ENCODE measurements at regions not wholly inside any gene's neighbourhood (a gene's known extent, or its start where the extent isn't known, plus 50 kb on each side); places are given as distances from the start of the nearest gene placed in this dataset.

- H3K36me3 ChIP-seq (replicated peaks in 1 of 2; ENCODE audit: insufficient read depth in 1 of 2, low read depth in 2 of 2) = no peaks in the 10 kb centered on the region
- H3K9me3 ChIP-seq = no peaks in the 10 kb centered on the region
- H3K4me3 ChIP-seq = no peak overlapping the region
- no peaks in the 10 kb centered on the region for H3K4me1 ChIP-seq
- no peak overlapping the region for H3K27ac ChIP-seq
- WGBS, 2 donors = 30 to 48% methylated on average over 2 of the region's 2 CpGs
- ATAC-seq (no peak), DNase-seq (no peak)
- TF ChIP-seq CTCF (IDR thresholded peaks at IDR 0.05) = no peak
- TF ChIP-seq POLR2A (IDR thresholded peaks at IDR 0.05) = no peak
- H3K27me3 ChIP-seq = no peaks in the 10 kb centered on the region
- intact Hi-C loops (cut with DNase I) = no loop called here
These were observed 847.7 kb upstream of the MAP3K7 start for GRCh38 chr6:91434576-91434975.

GRCh38 chr6:91433660-91434534 is 847.0 kb upstream of the MAP3K7 start:
- intact Hi-C loops (cut with DNase I) = no loop called here
- H3K27me3 ChIP-seq = no peaks in the 10 kb centered on the region
- H3K27ac ChIP-seq = no peak overlapping the region
- DNase-seq (no peak), ATAC-seq (no peak)
- H3K9me3 ChIP-seq = no peaks in the 10 kb centered on the region
- TF ChIP-seq CTCF (IDR thresholded peaks at IDR 0.05) (no peak), POLR2A (IDR thresholded peaks at IDR 0.05) (no peak)
- WGBS, 2 donors = 40 to 56% methylated on average over 4 of the region's 4 CpGs
- H3K36me3 ChIP-seq (replicated peaks in 1 of 2; ENCODE audit: insufficient read depth in 1 of 2, low read depth in 2 of 2) = no peaks in the 10 kb centered on the region
- no peaks in the 10 kb centered on the region for H3K4me1 ChIP-seq
- H3K4me3 ChIP-seq = no peak overlapping the region

- DNase-seq (no peak), ATAC-seq (no peak)
- intact Hi-C loops (cut with DNase I) = no loop called here
- Histone ChIP-seq H3K4me3 (no peak overlapping the region), H3K4me1 (no peaks in the 10 kb centered on the region), H3K27ac (no peak overlapping the region), H3K9me3 (no peaks in the 10 kb centered on the region), H3K27me3 (no peaks in the 10 kb centered on the region), H3K36me3 (replicated peaks in 1 of 2; ENCODE audit: insufficient read depth in 1 of 2, low read depth in 2 of 2) (no peaks in the 10 kb centered on the region)
- peak in 1 of 7 experiments; percentile 17 for TF ChIP-seq CTCF (IDR thresholded peaks at IDR 0.05)
- TF ChIP-seq POLR2A (IDR thresholded peaks at IDR 0.05) = no peak
These were observed 842.2 kb upstream of the MAP3K7 start for GRCh38 chr6:91428953-91429560.

- intact Hi-C loops (cut with DNase I) = no loop called here
- H3K9me3 ChIP-seq = no peaks in the 10 kb centered on the region
- WGBS, 2 donors = 59 to 60% methylated on average over 3 of the region's 3 CpGs
These were observed 841.4 kb upstream of the MAP3K7 start for GRCh38 chr6:91428296-91428695.

More at GRCh38 chr6:91428296-91428695, 841.4 kb upstream of the MAP3K7 start:
- DNase-seq (no peak), ATAC-seq (no peak)
- H3K36me3 ChIP-seq (replicated peaks in 1 of 2; ENCODE audit: insufficient read depth in 1 of 2, low read depth in 2 of 2) = no peaks in the 10 kb centered on the region
- no peaks in the 10 kb centered on the region for H3K27me3 ChIP-seq
- H3K4me3 ChIP-seq = no peak overlapping the region
- TF ChIP-seq CTCF (IDR thresholded peaks at IDR 0.05) = no peak
- no peak for TF ChIP-seq POLR2A (IDR thresholded peaks at IDR 0.05)
- H3K27ac ChIP-seq = no peak overlapping the region
- no peaks in the 10 kb centered on the region for H3K4me1 ChIP-seq

Data from body of pancreas (tissue), 4 donors.